IMR-90 (cell line): ENCODE measurements at regions not wholly inside any gene's neighbourhood (a gene's known extent, or its start where the extent isn't known, plus 50 kb on each side); places are given as distances from the start of the nearest gene placed in this dataset.

Experiments used
- BHLHE40 ChIP-seq: fragments of 150-350 bp; IDR thresholded peaks from 2 replicates; pipeline ENCODE4 v1.6.1; 2016; ENCODE audit warnings: mild to moderate bottlenecking, low read depth, low read length
- CEBPB ChIP-seq: IDR thresholded peaks from 2 replicates; pipeline ENCODE4 v1.6.1; 2012; ENCODE audit warnings: low read depth, low read length, improper control_type of control experiment
- FOS ChIP-seq: fragments of 150-350 bp; IDR thresholded peaks from 2 replicates; pipeline ENCODE4 v1.6.1; 2016; ENCODE audit warnings: low read depth, low read length
- MAFK ChIP-seq: IDR thresholded peaks from 2 replicates; pipeline ENCODE4 v1.6.1; 2012; ENCODE audit warnings: low read depth, low read length, improper control_type of control experiment
- NFE2L2 ChIP-seq: fragments of 150-350 bp; IDR thresholded peaks from 2 replicates; pipeline ENCODE4 v1.6.1; 2016; ENCODE audit warnings: low read depth, mild to moderate bottlenecking, low read length
- POLR2A ChIP-seq: IDR thresholded peaks from 2 replicates; pipeline ENCODE4 v1.6.1; 2012; ENCODE audit warnings: mild to moderate bottlenecking, low read depth, low read length
- RAD21 ChIP-seq: IDR thresholded peaks from 2 replicates; pipeline ENCODE4 v1.6.1; 2012; ENCODE audit warnings: low read length, improper control_type of control experiment
- RCOR1 ChIP-seq: IDR thresholded peaks from 2 replicates; pipeline ENCODE4 v1.6.1; 2012; ENCODE audit warnings: mild to moderate bottlenecking, low read length, improper control_type of control experiment; ENCODE audit not compliant: insufficient replicate concordance
- SMC3 ChIP-seq: fragments of 150-350 bp; IDR thresholded peaks from 2 replicates; pipeline ENCODE4 v1.6.1; 2016; ENCODE audit warnings: low read depth, mild to moderate bottlenecking, antibody characterized with exemption, low read length, moderate library complexity
- TF ChIP-seq, protein P1 (sequence below): conservative IDR thresholded peaks from 2 replicates; pipeline ENCODE4 v1.5.1; 2012; ENCODE audit warnings: mild to moderate bottlenecking, low read depth, low read length, improper control_type of control experiment
- TF ChIP-seq, protein P2 (sequence below): fragments of 150-350 bp; IDR thresholded peaks from 2 replicates; pipeline ENCODE4 v1.6.1; 2017; ENCODE audit warnings: mild to moderate bottlenecking, antibody characterized with exemption, low read length, low read depth

DNA sequence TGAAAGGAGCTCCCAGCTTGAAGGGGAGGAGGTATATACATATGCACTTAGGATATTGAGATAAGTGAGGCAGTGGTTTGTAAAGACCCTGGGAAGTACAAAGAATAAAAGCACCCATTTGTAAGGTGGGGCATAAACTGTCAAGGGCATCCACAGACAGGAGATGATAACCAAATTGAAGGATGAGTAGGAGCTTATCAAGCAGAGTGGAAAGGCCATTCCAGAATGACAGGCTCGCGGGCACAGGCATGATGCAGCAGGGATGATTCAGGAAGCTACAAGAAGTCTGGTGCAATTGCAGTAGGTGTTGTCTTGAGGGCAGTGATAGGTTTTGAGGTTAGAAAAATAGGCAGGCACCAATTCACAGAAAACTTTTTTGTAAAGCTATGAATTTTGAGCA, 504.8 kb downstream of the PIK3C3 start:
- TF ChIP-seq, protein P1, sequence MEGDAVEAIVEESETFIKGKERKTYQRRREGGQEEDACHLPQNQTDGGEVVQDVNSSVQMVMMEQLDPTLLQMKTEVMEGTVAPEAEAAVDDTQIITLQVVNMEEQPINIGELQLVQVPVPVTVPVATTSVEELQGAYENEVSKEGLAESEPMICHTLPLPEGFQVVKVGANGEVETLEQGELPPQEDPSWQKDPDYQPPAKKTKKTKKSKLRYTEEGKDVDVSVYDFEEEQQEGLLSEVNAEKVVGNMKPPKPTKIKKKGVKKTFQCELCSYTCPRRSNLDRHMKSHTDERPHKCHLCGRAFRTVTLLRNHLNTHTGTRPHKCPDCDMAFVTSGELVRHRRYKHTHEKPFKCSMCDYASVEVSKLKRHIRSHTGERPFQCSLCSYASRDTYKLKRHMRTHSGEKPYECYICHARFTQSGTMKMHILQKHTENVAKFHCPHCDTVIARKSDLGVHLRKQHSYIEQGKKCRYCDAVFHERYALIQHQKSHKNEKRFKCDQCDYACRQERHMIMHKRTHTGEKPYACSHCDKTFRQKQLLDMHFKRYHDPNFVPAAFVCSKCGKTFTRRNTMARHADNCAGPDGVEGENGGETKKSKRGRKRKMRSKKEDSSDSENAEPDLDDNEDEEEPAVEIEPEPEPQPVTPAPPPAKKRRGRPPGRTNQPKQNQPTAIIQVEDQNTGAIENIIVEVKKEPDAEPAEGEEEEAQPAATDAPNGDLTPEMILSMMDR, result no peak
- TF ChIP-seq RAD21 (no peak), FOS (no peak), POLR2A (no peak), RCOR1 (no peak), CEBPB (no peak), NFE2L2 (no peak), BHLHE40 (no peak), SMC3 (no peak), MAFK (no peak)
- TF ChIP-seq, protein P2, sequence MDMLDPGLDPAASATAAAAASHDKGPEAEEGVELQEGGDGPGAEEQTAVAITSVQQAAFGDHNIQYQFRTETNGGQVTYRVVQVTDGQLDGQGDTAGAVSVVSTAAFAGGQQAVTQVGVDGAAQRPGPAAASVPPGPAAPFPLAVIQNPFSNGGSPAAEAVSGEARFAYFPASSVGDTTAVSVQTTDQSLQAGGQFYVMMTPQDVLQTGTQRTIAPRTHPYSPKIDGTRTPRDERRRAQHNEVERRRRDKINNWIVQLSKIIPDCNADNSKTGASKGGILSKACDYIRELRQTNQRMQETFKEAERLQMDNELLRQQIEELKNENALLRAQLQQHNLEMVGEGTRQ, result no peak
